ENCODE measurements at regions not wholly inside any gene's neighbourhood (a gene's known extent, or its start where the extent isn't known, plus 50 kb on each side); places are given as distances from the start of the nearest gene placed in this dataset.

DNA sequence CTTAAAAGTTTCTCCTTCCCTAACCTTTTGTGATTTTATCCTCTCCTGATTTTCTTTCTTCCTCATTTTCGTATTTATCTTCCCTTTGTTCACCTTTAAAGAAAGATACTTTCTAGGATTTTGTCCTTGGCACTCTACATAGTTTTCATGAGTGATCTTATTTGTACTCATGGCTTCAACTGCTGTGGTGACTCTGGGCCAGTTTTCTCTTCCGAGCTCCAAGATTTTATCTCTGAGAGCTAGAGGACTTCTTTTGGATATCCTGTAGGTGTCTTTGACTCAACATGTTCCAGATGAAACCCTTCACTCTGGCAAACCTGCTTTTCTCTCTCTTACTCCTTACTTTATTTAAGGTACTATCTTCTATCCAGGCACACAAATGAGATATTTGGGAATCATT lies 53.7 kb upstream of the MACF1 start:
- Mint-ChIP-seq H3K36me3 (peaks cover 12% of the 10 kb centered on the region), H3K4me1 (peaks cover 65% of the 10 kb centered on the region), H3K27ac (no peak overlapping the region), H3K4me3 (no peak overlapping the region), H3K27me3 (ENCODE audit: insufficient read depth, low read depth) (peaks cover 2% of the 10 kb centered on the region), H3K9me3 (no peaks in the 10 kb centered on the region)
- Histone ChIP-seq H3K79me2 (ENCODE audit: low read depth) (peaks cover 99% of the 10 kb centered on the region), H3K27ac (peak overlapping the region; percentile 56), H3K27me3 (no peaks in the 10 kb centered on the region), H2AFZ (replicated peaks) (no peak overlapping the region), H4K20me1 (ENCODE audit: low read depth) (peaks cover 72% of the 10 kb centered on the region), H3K4me2 (peak overlapping the region; percentile 44), H3K9me3 (ENCODE audit: low read depth) (no peaks in the 10 kb centered on the region), H3K4me3 (no peak overlapping the region), H3K4me1 (peaks cover 76% of the 10 kb centered on the region), H3K36me3 (no peaks in the 10 kb centered on the region), H3F3A (ENCODE audit: low read depth) (peaks cover 70% of the 10 kb centered on the region), H3K9ac (no peak overlapping the region)
- DNase-seq (ENCODE audit: low spot score), result no peak
- no peak for TF ChIP-seq EZH2phosphoT487 (IDR thresholded peaks at IDR 0.05)
- TF ChIP-seq, protein P1, sequence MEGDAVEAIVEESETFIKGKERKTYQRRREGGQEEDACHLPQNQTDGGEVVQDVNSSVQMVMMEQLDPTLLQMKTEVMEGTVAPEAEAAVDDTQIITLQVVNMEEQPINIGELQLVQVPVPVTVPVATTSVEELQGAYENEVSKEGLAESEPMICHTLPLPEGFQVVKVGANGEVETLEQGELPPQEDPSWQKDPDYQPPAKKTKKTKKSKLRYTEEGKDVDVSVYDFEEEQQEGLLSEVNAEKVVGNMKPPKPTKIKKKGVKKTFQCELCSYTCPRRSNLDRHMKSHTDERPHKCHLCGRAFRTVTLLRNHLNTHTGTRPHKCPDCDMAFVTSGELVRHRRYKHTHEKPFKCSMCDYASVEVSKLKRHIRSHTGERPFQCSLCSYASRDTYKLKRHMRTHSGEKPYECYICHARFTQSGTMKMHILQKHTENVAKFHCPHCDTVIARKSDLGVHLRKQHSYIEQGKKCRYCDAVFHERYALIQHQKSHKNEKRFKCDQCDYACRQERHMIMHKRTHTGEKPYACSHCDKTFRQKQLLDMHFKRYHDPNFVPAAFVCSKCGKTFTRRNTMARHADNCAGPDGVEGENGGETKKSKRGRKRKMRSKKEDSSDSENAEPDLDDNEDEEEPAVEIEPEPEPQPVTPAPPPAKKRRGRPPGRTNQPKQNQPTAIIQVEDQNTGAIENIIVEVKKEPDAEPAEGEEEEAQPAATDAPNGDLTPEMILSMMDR (IDR thresholded peaks at IDR 0.05), result no peak

DNA sequence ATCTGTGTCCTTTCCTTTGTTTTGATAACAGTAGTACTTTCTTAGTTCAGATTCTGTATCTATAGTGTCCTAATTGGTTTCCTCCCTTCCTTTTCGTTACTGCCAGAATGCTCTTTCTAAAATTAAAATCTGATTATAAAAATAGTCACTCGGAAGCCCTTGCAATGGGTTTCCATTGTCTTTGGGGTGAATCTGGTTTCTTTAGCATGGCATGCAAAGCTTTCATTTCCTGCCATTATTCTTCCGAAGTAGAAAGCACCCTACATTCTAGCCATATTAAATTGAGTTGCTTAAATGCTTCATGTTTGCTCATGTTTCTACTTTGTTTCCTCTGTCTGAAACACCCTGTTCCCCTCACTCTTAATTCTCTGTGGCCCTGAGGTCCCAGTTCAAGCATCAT lies 53.2 kb upstream of the MACF1 start:
- peaks cover 11% of the 10 kb centered on the region for H3K36me3 Mint-ChIP-seq
- Histone ChIP-seq H3K4me3 (no peak overlapping the region), H3K27ac (no peak overlapping the region), H3K9ac (no peak overlapping the region), H2AFZ (replicated peaks) (no peak overlapping the region), H4K20me1 (ENCODE audit: low read depth) (peaks cover 75% of the 10 kb centered on the region), H3K36me3 (no peaks in the 10 kb centered on the region), H3K9me3 (ENCODE audit: low read depth) (no peaks in the 10 kb centered on the region), H3K4me2 (peak overlapping the region; percentile 44), H3K27me3 (no peaks in the 10 kb centered on the region), H3K79me2 (ENCODE audit: low read depth) (peaks cover 99% of the 10 kb centered on the region), H3F3A (ENCODE audit: low read depth) (peaks cover 70% of the 10 kb centered on the region), H3K4me1 (peaks cover 75% of the 10 kb centered on the region)
- H3K27me3 Mint-ChIP-seq (ENCODE audit: insufficient read depth, low read depth), result peaks cover 2% of the 10 kb centered on the region
- H3K27ac Mint-ChIP-seq, result no peak overlapping the region
- no peaks in the 10 kb centered on the region for H3K9me3 Mint-ChIP-seq
- no peak for DNase-seq (ENCODE audit: low spot score)
- TF ChIP-seq, protein P1 (IDR thresholded peaks at IDR 0.05), result no peak
- TF ChIP-seq EZH2phosphoT487 (IDR thresholded peaks at IDR 0.05) (no peak), EZH2 (IDR thresholded peaks at IDR 0.05) (no peak)
- H3K4me3 Mint-ChIP-seq, result no peak overlapping the region
- H3K4me1 Mint-ChIP-seq, result peaks cover 65% of the 10 kb centered on the region

DNA sequence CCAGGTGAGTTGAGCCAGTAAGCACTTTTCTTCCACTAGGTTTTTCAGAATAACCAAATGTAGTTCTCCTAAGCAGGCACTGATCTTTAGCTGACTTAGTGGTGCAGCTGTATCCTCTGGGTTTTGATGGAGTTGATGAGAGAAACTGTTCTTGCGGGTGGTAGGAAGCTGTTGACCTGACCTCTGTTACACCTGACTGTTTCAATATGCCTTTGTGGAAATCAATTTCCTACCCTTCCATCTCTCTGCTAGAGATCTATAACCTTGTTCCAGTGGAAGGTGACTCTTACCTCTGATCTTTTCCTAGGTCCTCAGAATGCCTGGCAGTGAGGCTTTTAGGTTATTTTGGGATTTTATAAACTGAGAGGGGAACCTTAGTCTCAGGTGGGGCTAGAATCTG lies 51.6 kb upstream of the MACF1 start:
- TF ChIP-seq EZH2phosphoT487 (IDR thresholded peaks at IDR 0.05) (no peak), EZH2 (IDR thresholded peaks at IDR 0.05) (no peak)
- TF ChIP-seq, protein P1 (IDR thresholded peaks at IDR 0.05), result no peak
- Histone ChIP-seq H3F3A (ENCODE audit: low read depth) (peaks cover 76% of the 10 kb centered on the region), H4K20me1 (ENCODE audit: low read depth) (peaks cover 78% of the 10 kb centered on the region), H3K79me2 (ENCODE audit: low read depth) (peaks cover 99% of the 10 kb centered on the region), H3K4me2 (peak overlapping the region; percentile 57), H3K27ac (peak overlapping the region; percentile 69), H3K27me3 (no peaks in the 10 kb centered on the region), H3K9ac (no peak overlapping the region), H3K4me3 (no peak overlapping the region), H3K9me3 (ENCODE audit: low read depth) (no peaks in the 10 kb centered on the region), H3K4me1 (peaks cover 78% of the 10 kb centered on the region), H3K36me3 (no peaks in the 10 kb centered on the region), H2AFZ (replicated peaks) (no peak overlapping the region)
- Mint-ChIP-seq H3K4me1 (peaks cover 66% of the 10 kb centered on the region), H3K4me3 (no peak overlapping the region), H3K27me3 (ENCODE audit: insufficient read depth, low read depth) (no peaks in the 10 kb centered on the region), H3K9me3 (no peaks in the 10 kb centered on the region), H3K27ac (peak overlapping the region; percentile 89), H3K36me3 (peaks cover 5% of the 10 kb centered on the region)
- DNase-seq (ENCODE audit: low spot score), result no peak
